Suppressor macrophage treated with lipopolysaccharide for 1 hour (primary cell): ENCODE measurements at regions not wholly inside any gene's neighbourhood (a gene's known extent, or its start where the extent isn't known, plus 50 kb on each side); places are given as distances from the start of the nearest gene placed in this dataset.

Experiments used
- DNase-seq, 3 donors: peaks; one replicate each; pipeline ENCODE4 v3.0.0-alpha.2; 2020 to 2022

- no peak for DNase-seq
Observed at GRCh38 chr18:39835303-39836030, 2119.6 kb upstream of the PIK3C3 start.

- no peak for DNase-seq
Observed at GRCh38 chr18:39834636-39835035, 2120.4 kb upstream of the PIK3C3 start.

DNA sequence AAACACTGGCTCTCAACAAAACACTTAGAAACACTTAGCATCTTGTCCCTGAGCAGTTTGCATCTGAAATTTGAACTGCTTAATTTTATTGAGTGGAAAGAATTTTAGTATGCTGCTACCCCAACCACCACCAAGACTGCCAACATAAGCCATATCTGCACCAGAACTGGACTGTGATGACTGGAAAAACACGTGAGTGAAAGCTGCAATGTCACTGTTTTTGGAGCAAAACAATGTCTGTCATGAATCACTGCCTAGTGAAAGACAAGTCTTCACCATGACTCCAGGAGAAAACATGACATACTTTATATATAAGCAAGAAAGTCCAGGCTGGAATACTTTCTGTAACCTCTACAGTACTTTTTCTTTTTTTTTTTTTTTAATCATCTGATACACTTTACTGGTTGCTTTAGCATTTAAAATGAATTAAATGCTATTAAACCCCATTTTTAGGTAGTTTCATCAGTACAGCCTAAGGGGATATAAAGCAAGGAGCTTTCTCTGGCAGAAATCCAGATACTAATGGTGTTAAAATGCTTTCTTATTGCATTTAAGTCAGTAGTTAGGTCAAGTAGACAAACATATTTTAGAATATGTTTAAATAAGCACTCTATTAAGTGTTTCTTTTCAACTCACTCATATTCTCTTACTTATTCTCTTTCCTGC is 2129.4 kb upstream of the PIK3C3 start:
- no peak for DNase-seq

DNA sequence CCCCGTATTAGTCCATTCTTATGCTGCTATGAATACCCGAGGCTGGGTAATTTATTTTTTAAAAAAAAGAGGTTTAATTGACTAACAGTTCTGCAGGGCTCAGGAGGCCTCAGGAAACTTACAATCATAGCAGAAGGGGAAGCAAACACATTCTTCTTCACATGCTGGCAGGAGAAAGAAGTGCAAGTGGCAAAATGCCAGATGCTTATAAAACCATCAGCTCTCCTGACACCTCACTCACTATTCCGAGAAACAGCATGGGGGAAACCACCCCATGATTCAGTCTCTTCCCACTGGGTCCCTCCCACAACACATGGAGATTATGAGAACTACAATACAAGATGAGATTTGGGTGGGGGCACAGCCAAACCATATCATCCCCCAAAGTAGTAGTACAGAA is 2148.5 kb upstream of the PIK3C3 start:
- DNase-seq, result peak; percentile 5 to 43 (median 17)

- no peak for DNase-seq
Observed at GRCh38 chr18:39805218-39805617, 2149.8 kb upstream of the PIK3C3 start.

- no peak for DNase-seq
Observed at GRCh38 chr18:39802648-39803229, 2152.3 kb upstream of the PIK3C3 start.

DNA sequence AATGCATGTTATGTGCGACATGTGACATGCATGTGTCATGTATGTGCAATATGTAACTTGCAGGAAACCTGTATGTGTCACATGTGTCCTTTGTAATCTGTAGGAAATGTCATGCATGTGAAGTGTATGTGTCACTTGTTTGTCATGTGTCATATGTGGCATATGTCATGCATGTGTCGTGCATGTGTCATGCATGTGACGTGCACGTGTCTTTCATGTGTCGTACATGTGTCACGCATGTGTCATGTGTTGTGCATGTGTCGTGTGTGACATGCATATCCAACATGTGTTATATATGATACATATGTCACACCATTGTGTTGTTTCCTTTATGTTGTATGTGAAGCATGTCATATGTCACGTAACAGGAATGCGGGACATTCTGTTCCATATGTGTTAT is 2153.2 kb upstream of the PIK3C3 start:
- no peak for DNase-seq

DNA sequence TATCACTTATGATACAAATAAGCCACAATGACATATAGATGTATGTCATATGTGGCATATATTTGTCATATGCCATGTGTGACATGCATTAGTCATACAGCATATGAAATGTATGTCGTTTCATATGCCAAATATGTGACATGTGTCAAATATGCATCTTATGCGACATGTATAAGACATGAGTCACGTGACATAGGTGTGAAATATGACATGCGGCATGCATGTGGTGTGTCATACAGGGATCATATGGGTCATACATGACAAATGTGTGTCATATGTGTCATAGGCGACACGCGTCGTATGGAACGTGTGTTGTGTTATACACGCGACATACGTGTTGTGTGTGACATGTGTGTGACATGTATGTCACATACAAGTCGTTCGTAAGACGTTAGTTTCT is 2154.0 kb upstream of the PIK3C3 start:
- no peak for DNase-seq

DNA sequence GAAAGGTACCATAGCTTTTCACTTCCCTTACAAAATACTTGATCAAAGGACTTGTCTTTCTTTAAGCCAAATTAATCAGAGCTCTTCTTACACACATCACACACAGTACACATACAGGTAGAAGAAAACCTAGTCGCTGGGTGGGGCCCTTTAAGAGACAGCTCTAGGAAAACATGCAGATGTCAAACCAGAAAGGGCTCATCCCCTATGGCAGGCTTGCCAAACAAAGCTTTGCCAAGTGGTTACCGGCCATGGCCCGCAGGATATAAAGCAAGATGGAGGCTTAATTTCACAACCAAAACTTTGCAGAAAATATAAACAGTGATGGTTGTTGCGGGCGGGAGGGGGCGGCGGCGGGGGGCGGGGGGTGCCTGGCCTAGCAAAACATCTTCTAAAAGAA is 2156.0 kb upstream of the PIK3C3 start:
- DNase-seq, result peak in 1 of 3 donors; percentile 5

- DNase-seq, result no peak
Observed at GRCh38 chr18:39796393-39796792, 2158.6 kb upstream of the PIK3C3 start.

- no peak for DNase-seq
Observed at GRCh38 chr18:39795350-39795749, 2159.7 kb upstream of the PIK3C3 start.

GRCh38 chr18:39793609-39794008 is 2161.4 kb upstream of the PIK3C3 start:
- no peak for DNase-seq

- peak; percentile 50 to 80 (median 68) for DNase-seq
Observed at GRCh38 chr18:39788383-39788782, 2166.7 kb upstream of the PIK3C3 start.

DNA sequence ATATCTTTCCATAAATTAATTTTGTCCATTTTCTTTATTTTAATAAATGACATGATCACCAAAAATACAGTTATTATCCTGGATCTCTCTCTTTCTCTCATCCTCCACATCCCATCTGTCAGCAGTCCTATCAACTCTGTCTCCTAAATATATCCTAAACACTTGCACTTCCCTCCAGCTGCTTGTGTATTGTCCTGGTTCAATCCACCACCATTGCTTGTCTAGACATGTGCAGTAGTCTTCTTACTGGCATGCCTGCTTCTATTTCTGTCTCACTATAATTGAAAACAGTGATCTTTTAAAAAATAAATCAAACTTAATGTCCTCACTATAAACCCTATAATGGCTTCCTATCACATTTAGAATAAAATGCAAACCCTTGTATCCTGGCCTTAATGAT is 2168.6 kb upstream of the PIK3C3 start:
- no peak for DNase-seq

DNA sequence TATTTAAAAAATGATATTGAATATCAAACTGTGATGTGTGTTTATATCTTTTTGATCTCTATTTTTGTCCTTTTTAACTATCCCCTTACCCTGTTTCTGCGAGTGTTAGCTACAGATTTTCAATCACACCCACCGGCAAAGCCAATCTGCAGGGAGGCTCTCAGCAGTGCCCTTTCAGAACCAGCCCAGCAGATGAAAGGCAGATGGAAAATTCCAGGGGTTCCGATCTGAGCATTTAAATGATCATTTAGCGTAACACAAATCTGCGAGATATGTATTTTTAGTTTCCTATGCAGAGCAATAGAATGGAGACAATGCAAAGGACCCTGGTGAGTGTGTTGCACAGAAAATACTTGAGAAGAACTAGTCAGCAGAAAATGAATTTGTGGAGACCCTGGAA is 2170.5 kb upstream of the PIK3C3 start:
- no peak for DNase-seq

DNA sequence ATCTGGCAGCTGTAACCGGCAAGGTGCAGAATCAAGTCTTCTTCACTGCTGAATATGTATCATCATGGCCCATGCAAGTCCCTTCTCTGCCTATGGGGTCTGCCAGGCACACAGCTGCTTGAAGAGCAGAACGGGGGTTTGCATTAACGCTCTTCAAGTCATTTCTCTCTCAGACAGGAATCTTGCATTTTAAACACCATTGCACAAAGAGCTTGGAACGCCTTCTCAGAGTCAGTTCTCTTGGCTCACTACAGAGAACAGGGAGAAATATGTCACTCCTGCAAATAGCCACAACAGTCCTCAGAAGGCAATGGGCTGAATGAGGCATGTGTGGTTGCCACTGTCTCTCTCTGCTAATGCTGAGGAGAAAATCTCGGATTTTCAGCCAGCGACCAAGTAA is 2173.5 kb upstream of the PIK3C3 start:
- no peak for DNase-seq

- DNase-seq, result no peak
Observed at GRCh38 chr18:39780774-39781173, 2174.3 kb upstream of the PIK3C3 start.

DNA sequence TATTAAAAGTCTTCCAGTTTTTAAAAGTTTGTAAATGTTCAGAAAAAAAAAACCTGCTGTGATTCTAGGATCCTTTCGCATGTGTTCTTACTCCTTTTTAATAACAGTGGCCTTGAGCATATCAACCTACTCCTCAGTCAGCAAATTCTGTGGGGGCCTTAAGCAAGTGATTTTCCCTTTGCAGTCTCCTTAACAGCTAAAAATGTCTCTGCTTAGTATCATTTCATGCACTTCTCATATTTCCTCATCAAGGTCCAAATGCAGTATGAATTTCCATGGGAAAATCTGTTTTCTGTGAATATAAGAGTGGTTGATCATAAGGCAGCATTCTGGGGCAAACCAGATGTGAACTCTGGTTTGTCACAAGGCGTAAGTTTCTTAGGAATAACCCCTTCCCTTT is 2175.1 kb upstream of the PIK3C3 start:
- DNase-seq, result no peak

DNA sequence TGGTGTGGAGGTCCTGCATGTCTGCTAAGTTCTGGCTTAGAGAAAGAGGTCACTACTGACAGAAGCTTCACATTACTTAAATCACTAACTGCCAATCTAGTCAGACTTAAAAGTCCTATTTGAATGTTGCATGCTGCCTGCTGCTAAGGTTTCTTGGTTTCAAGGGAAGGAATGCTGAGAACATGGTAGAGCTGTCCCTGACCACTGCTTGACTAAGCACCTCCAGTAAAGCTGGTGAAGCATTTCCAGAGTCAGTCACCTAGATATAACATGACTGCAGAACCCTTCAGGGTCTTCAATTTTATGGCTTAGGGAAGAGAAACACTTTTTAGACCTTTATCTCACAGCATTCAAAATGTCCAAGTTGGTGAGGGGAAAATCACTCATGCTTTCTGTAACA is 2178.3 kb upstream of the PIK3C3 start:
- no peak for DNase-seq

DNA sequence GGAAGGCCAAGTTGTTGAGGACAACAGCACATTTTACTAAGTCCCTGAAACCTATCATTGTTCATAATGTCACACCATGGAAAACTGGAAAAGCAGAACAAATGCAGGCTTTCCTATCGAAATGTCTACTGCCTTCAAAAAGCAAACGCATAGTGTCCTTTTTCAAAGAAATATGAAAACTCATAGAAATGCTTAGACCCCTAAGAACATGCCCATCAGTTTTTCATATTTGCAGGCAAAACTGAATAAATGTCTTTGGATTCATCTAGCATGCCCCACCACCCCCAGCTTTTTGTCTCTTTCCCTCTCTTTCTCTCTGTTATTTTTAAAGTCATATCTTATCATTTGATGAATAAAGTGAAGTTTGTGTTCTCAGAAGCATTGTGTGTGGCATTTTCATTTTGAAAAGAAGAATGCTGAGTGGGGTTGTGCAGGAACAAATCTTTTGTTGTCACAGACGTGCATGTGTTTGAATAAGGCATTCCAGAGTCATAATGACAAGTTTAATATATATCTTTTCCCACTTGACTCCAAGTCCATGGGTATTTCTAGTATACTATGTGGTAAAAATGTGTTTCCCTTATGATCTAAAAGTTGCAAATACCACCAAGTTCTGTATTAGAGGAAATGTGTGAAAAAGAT is 2180.0 kb upstream of the PIK3C3 start:
- DNase-seq, result no peak

DNA sequence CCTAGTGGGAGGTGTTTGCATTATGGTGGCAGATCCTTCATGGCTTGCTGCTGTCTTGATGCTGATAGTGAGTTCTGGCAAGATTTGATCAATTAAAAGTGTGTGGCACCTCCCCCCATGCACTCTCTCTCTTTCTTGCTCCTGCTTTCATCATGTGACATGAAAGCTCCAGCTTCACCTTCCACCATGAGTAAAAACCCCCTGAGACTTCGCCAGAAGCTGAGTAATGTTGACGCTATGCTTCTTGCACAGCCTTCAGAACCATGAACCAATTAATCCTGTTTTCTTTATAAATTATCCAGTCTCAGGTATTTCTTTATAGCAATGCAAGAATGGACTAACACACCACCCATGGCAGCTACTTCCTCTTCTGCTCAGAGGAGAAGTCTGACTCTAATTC is 2181.4 kb upstream of the PIK3C3 start:
- DNase-seq, result no peak

GRCh38 chr18:39772155-39772919 is 2182.7 kb upstream of the PIK3C3 start:
- DNase-seq, result no peak

- DNase-seq, result no peak
Observed at GRCh38 chr18:39770399-39770798, 2184.6 kb upstream of the PIK3C3 start.
